ENCODE measurements at regions not wholly inside any gene's neighbourhood (a gene's known extent, or its start where the extent isn't known, plus 50 kb on each side); places are given as distances from the start of the nearest gene placed in this dataset.

DNA sequence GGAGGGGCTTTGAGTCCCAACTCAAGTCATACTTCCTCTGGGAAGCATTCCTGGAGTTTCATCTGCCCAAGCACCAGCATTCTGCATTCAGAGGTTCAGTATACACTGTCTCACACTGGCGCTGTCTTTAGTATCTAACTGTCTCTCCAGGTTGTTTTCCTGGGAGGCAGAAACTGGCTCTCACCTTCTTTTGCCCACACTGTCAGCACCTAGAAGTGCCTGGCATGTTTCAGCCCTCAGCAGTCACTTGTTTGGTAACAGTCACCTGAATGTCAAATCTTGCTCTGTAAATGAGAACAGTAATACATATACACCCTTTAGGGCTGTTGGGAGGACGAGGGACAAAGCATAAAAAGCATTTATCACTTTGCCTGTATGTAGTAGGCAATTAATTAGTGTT lies 339.6 kb downstream of the UQCRFS1 start:
- Histone ChIP-seq H3K27me3 (replicated peaks in 2 of 5; ENCODE audit: control insufficient read depth in 4 of 5, insufficient read depth in 5 of 5, low read length in 4 of 5) (peaks cover 0 to 3% (median 0%) of the 10 kb centered on the region in 5 experiments), H3K4me3 (ENCODE audit: control insufficient read depth in 1 of 7, extremely low read depth in 1 of 7, insufficient read depth in 4 of 7, low read depth in 2 of 7, low read length in 6 of 7) (no peak overlapping the region), H3K36me3 (ENCODE audit: control insufficient read depth in 4 of 4, insufficient read depth in 4 of 4, low read length in 3 of 4) (no peaks in the 10 kb centered on the region), H3K27ac (ENCODE audit: insufficient read depth in 1 of 2, low read depth in 1 of 2, low read length in 2 of 2, poor library complexity in 1 of 2, severe bottlenecking in 2 of 2) (no peak overlapping the region), H3K9me3 (ENCODE audit: control extremely low read depth in 1 of 5, control insufficient read depth in 4 of 5, insufficient read depth in 2 of 5, low read depth in 1 of 5, low read length in 4 of 5) (no peaks in the 10 kb centered on the region), H3K4me1 (ENCODE audit: control extremely low read depth in 1 of 4, control insufficient read depth in 4 of 4, insufficient read depth in 4 of 4, low read length in 3 of 4) (no peaks in the 10 kb centered on the region)
- POLR2A ChIA-PET, result interaction anchor here (0.6 kb wide), 1 partner anchor 729 kb away, joined by 3 read pairs; no protein-coding TSS in a partner anchor
- WGBS (ENCODE audit: insufficient coverage), result 90% methylated on average over 1 of the region's 2 CpGs
- no peak for DNase-seq
- CTCF ChIA-PET, result interaction anchor here (1.4 kb wide), 1 partner anchor 8 kb away, joined by 4 read pairs; no protein-coding TSS in a partner anchor

DNA sequence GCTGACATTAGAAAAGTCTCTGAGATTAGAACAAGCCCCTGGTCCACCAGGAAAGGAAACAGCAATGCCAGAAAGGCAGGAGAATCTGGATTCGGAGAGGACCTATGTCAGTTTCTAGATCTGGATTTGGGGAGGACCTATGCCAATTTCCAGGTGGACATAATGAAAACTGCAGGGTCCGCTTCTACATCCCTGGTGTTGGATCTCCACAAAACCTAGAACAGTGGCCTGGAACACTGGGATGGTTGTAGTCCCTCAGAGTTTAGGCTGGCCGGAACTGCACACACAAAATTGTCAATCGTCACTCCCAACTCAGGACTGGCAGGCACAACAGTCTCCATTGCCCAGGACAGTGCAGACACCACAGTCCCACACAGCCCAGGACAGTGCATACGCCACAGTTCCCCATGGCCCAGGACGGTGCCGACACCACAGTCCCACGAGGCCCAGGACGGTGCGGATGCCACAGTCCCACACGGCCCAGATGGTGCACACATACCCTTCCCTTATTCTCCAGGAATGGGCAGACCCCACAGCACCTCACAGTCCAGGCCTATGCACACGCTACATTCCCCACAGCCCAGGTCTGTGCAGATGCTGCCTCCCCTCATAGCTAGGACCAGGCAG lies 341.7 kb downstream of the UQCRFS1 start:
- 96% methylated on average over 11 of the region's 12 CpGs for WGBS (ENCODE audit: insufficient coverage)
- H3K36me3 ChIP-seq (ENCODE audit: control insufficient read depth in 4 of 4, insufficient read depth in 4 of 4, low read length in 3 of 4), result no peaks in the 10 kb centered on the region
- no peaks in the 10 kb centered on the region for H3K4me1 ChIP-seq (ENCODE audit: control extremely low read depth in 1 of 4, control insufficient read depth in 4 of 4, insufficient read depth in 4 of 4, low read length in 3 of 4)
- no peak overlapping the region for H3K27ac ChIP-seq (ENCODE audit: insufficient read depth in 1 of 2, low read depth in 1 of 2, low read length in 2 of 2, poor library complexity in 1 of 2, severe bottlenecking in 2 of 2)
- H3K4me3 ChIP-seq (ENCODE audit: control insufficient read depth in 1 of 7, extremely low read depth in 1 of 7, insufficient read depth in 4 of 7, low read depth in 2 of 7, low read length in 6 of 7), result no peak overlapping the region
- ChIA-PET CTCF (no interaction called here), POLR2A (no interaction called here)
- H3K9me3 ChIP-seq (ENCODE audit: control extremely low read depth in 1 of 5, control insufficient read depth in 4 of 5, insufficient read depth in 2 of 5, low read depth in 1 of 5, low read length in 4 of 5), result no peaks in the 10 kb centered on the region
- no peak for DNase-seq
- H3K27me3 ChIP-seq (replicated peaks in 2 of 5; ENCODE audit: control insufficient read depth in 4 of 5, insufficient read depth in 5 of 5, low read length in 4 of 5), result no peaks in the 10 kb centered on the region

DNA sequence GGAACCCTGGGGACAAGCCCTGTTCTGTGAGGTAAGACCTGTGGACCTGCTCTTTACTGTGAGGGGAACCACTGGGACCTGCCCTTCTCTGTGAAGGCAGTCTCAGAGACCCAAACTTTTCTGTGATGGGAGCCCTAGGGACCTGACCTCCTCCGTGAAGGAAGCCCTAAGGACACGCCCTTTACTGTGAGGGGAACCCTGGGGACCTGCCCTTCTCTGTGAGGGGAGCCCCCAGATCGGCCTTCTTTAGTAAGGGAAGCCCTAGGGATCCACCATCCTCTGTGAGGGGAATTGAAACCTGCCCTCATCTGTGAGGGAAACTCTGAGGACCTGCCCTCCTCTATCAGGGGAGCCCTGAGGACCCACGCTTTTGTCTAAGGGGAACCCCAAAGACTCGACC lies 343.5 kb downstream of the UQCRFS1 start:
- Histone ChIP-seq H3K4me1 (ENCODE audit: control extremely low read depth in 1 of 4, control insufficient read depth in 4 of 4, insufficient read depth in 4 of 4, low read length in 3 of 4) (no peaks in the 10 kb centered on the region), H3K9me3 (ENCODE audit: control extremely low read depth in 1 of 5, control insufficient read depth in 4 of 5, insufficient read depth in 2 of 5, low read depth in 1 of 5, low read length in 4 of 5) (no peaks in the 10 kb centered on the region), H3K36me3 (ENCODE audit: control insufficient read depth in 4 of 4, insufficient read depth in 4 of 4, low read length in 3 of 4) (no peaks in the 10 kb centered on the region), H3K27me3 (replicated peaks in 2 of 5; ENCODE audit: control insufficient read depth in 4 of 5, insufficient read depth in 5 of 5, low read length in 4 of 5) (no peaks in the 10 kb centered on the region), H3K27ac (ENCODE audit: insufficient read depth in 1 of 2, low read depth in 1 of 2, low read length in 2 of 2, poor library complexity in 1 of 2, severe bottlenecking in 2 of 2) (no peak overlapping the region), H3K4me3 (ENCODE audit: control insufficient read depth in 1 of 7, extremely low read depth in 1 of 7, insufficient read depth in 4 of 7, low read depth in 2 of 7, low read length in 6 of 7) (no peak overlapping the region)
- WGBS (ENCODE audit: insufficient coverage), result 81% methylated on average over 5 of the region's 5 CpGs
- POLR2A ChIA-PET, result no interaction called here
- CTCF ChIA-PET, result no interaction called here
- DNase-seq, result no peak

DNA sequence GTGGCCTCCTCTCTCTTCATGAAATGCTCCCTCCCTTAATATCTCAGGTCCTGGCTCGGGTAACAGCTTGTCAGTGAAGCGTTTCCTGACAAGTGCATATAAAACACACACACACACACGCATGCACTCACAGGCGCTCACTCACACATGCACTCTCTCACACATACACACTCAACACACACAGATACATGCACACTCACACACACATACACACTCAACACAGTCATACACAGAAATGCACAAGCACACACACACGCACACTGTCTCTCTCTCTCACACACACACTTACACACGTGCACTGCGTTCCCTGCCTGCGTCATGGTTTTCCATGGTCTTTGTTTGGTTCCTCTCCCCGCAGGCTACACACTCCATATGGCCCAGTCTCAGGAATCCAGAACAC lies 344.1 kb downstream of the UQCRFS1 start:
- Histone ChIP-seq H3K27me3 (replicated peaks in 2 of 5; ENCODE audit: control insufficient read depth in 4 of 5, insufficient read depth in 5 of 5, low read length in 4 of 5) (no peaks in the 10 kb centered on the region), H3K4me1 (ENCODE audit: control extremely low read depth in 1 of 4, control insufficient read depth in 4 of 4, insufficient read depth in 4 of 4, low read length in 3 of 4) (no peaks in the 10 kb centered on the region), H3K9me3 (ENCODE audit: control extremely low read depth in 1 of 5, control insufficient read depth in 4 of 5, insufficient read depth in 2 of 5, low read depth in 1 of 5, low read length in 4 of 5) (no peaks in the 10 kb centered on the region), H3K27ac (ENCODE audit: insufficient read depth in 1 of 2, low read depth in 1 of 2, low read length in 2 of 2, poor library complexity in 1 of 2, severe bottlenecking in 2 of 2) (no peak overlapping the region), H3K36me3 (ENCODE audit: control insufficient read depth in 4 of 4, insufficient read depth in 4 of 4, low read length in 3 of 4) (no peaks in the 10 kb centered on the region), H3K4me3 (ENCODE audit: control insufficient read depth in 1 of 7, extremely low read depth in 1 of 7, insufficient read depth in 4 of 7, low read depth in 2 of 7, low read length in 6 of 7) (no peak overlapping the region)
- no peak for DNase-seq
- POLR2A ChIA-PET, result no interaction called here
- 84% methylated on average over 8 of the region's 9 CpGs for WGBS (ENCODE audit: insufficient coverage)
- CTCF ChIA-PET, result no interaction called here

DNA sequence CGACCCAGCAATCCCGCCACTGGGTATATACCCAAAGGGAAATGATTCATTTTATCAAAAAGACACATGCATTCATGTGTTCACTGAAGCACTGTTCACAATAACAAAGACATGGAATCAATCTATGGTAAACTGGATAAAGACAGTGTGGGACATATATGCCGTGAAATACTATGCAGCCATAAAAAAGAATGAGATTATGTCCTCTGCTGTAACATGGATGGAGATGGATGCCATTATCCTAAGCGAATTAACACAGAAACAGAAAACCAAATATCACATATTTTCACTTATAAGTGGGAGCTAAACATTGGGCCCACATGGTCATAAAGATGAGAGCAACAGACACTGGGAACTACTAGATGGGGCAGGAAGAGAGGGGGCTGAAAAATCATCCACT lies 345.0 kb downstream of the UQCRFS1 start:
- H3K4me1 ChIP-seq (ENCODE audit: control extremely low read depth in 1 of 4, control insufficient read depth in 4 of 4, insufficient read depth in 4 of 4, low read length in 3 of 4), result no peaks in the 10 kb centered on the region
- H3K36me3 ChIP-seq (ENCODE audit: control insufficient read depth in 4 of 4, insufficient read depth in 4 of 4, low read length in 3 of 4), result no peaks in the 10 kb centered on the region
- no peak overlapping the region for H3K27ac ChIP-seq (ENCODE audit: insufficient read depth in 1 of 2, low read depth in 1 of 2, low read length in 2 of 2, poor library complexity in 1 of 2, severe bottlenecking in 2 of 2)
- ChIA-PET POLR2A (no interaction called here), CTCF (no interaction called here)
- no peak overlapping the region for H3K4me3 ChIP-seq (ENCODE audit: control insufficient read depth in 1 of 7, extremely low read depth in 1 of 7, insufficient read depth in 4 of 7, low read depth in 2 of 7, low read length in 6 of 7)
- H3K9me3 ChIP-seq (ENCODE audit: control extremely low read depth in 1 of 5, control insufficient read depth in 4 of 5, insufficient read depth in 2 of 5, low read depth in 1 of 5, low read length in 4 of 5), result no peaks in the 10 kb centered on the region
- no peaks in the 10 kb centered on the region for H3K27me3 ChIP-seq (replicated peaks in 2 of 5; ENCODE audit: control insufficient read depth in 4 of 5, insufficient read depth in 5 of 5, low read length in 4 of 5)
- no CpG with 5 or more reads among the region's 4 CpGs for WGBS (ENCODE audit: insufficient coverage)
- DNase-seq, result no peak

DNA sequence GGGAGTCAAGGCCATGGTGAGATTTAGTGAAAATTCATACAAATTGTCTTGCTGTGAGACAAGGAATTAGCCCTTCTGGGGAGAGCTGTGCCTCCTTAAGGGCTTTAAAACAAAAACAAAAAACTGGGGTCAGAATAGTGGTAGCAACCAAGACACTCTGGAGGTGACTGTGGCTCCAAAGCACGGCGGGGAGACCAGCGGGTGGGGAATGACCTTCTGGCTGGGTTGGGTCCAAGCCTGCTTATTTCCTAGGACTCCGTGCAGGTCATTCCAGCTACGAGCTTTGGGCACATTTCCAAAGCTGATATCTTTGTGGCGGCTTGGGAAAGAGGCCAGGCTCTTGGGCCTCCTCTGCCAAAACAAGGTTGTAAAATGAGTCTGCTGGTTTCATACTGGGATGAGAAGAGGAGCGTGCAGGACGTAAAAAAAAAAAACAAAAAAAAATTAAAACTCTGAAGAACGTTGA lies 348.3 kb downstream of the UQCRFS1 start:
- no peak overlapping the region for H3K4me3 ChIP-seq (ENCODE audit: control insufficient read depth in 1 of 7, extremely low read depth in 1 of 7, insufficient read depth in 4 of 7, low read depth in 2 of 7, low read length in 6 of 7)
- no peak overlapping the region for H3K27ac ChIP-seq (ENCODE audit: insufficient read depth in 1 of 2, low read depth in 1 of 2, low read length in 2 of 2, poor library complexity in 1 of 2, severe bottlenecking in 2 of 2)
- no peak for DNase-seq
- H3K27me3 ChIP-seq (replicated peaks in 2 of 5; ENCODE audit: control insufficient read depth in 4 of 5, insufficient read depth in 5 of 5, low read length in 4 of 5), result peaks cover 0 to under 1% (median 0%) of the 10 kb centered on the region in 5 experiments
- POLR2A ChIA-PET, result no interaction called here
- no peaks in the 10 kb centered on the region for H3K4me1 ChIP-seq (ENCODE audit: control extremely low read depth in 1 of 4, control insufficient read depth in 4 of 4, insufficient read depth in 4 of 4, low read length in 3 of 4)
- H3K36me3 ChIP-seq (ENCODE audit: control insufficient read depth in 4 of 4, insufficient read depth in 4 of 4, low read length in 3 of 4), result no peaks in the 10 kb centered on the region
- CTCF ChIA-PET, result no interaction called here
- WGBS (ENCODE audit: insufficient coverage), result 93% methylated on average over 8 of the region's 9 CpGs
- no peaks in the 10 kb centered on the region for H3K9me3 ChIP-seq (ENCODE audit: control extremely low read depth in 1 of 5, control insufficient read depth in 4 of 5, insufficient read depth in 2 of 5, low read depth in 1 of 5, low read length in 4 of 5)

DNA sequence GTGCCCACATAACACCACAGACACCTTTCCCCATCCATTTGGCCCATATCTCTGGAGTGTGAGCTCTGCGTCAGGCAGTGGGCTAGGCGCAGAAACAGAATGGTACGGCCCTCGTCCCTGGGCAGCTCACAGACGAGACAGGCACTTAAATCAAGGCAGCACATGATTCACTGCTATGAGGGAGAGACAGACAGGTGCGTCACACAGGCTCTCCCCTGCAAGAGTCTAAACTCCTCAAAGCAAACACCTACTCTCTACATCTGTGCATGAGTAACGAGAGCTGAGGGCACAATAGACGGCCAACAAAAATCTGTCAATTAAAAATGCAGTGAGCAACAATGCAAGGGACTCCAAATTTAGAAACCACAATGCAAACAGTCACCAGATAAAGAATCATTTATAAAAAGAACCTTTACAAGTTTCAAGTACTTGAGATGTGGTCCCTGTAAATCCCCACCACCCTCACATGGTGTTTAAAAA lies 348.9 kb downstream of the UQCRFS1 start:
- Histone ChIP-seq H3K36me3 (ENCODE audit: control insufficient read depth in 4 of 4, insufficient read depth in 4 of 4, low read length in 3 of 4) (no peaks in the 10 kb centered on the region), H3K27me3 (replicated peaks in 2 of 5; ENCODE audit: control insufficient read depth in 4 of 5, insufficient read depth in 5 of 5, low read length in 4 of 5) (peaks cover 0 to 2% (median 0%) of the 10 kb centered on the region in 5 experiments), H3K4me1 (ENCODE audit: control extremely low read depth in 1 of 4, control insufficient read depth in 4 of 4, insufficient read depth in 4 of 4, low read length in 3 of 4) (no peaks in the 10 kb centered on the region), H3K4me3 (ENCODE audit: control insufficient read depth in 1 of 7, extremely low read depth in 1 of 7, insufficient read depth in 4 of 7, low read depth in 2 of 7, low read length in 6 of 7) (no peak overlapping the region), H3K9me3 (ENCODE audit: control extremely low read depth in 1 of 5, control insufficient read depth in 4 of 5, insufficient read depth in 2 of 5, low read depth in 1 of 5, low read length in 4 of 5) (no peaks in the 10 kb centered on the region), H3K27ac (ENCODE audit: insufficient read depth in 1 of 2, low read depth in 1 of 2, low read length in 2 of 2, poor library complexity in 1 of 2, severe bottlenecking in 2 of 2) (no peak overlapping the region)
- ChIA-PET CTCF (no interaction called here), POLR2A (no interaction called here)
- no peak for DNase-seq
- 74% methylated on average over 8 of the region's 8 CpGs for WGBS (ENCODE audit: insufficient coverage)

Data from common myeloid progenitor, CD34-positive (primary cell).